GM23338 (cell line): ENCODE measurements at regions not wholly inside any gene's neighbourhood (a gene's known extent, or its start where the extent isn't known, plus 50 kb on each side); places are given as distances from the start of the nearest gene placed in this dataset.

Experiments used
- EZH2 ChIP-seq: fragments of 200-600 bp; sonication (generic); IDR thresholded peaks from one replicate; pipeline ENCODE4 v1.8.0; 2017; ENCODE audit warnings: antibody characterized with exemption, mild to moderate bottlenecking, low read depth; ENCODE audit not compliant: unreplicated experiment
- POLR2AphosphoS5 ChIP-seq: IDR thresholded peaks from 2 replicates; pipeline ENCODE4 v1.6.1; 2016; ENCODE audit warnings: antibody characterized with exemption, low read depth
- ZNF114 ChIP-seq: fragments of 250-450 bp; sonication (Bioruptor Pico); IDR thresholded peaks from 2 replicates; pipeline ENCODE4 v1.5.0; 2020; ENCODE audit warnings: mild to moderate bottlenecking, moderate library complexity
- TF ChIP-seq, protein P1 (sequence below), 2 experiments: fragments of 200-600 bp in 1 of 2; sonication (generic) in 1 of 2; conservative IDR thresholded peaks; 2 replicates each; pipeline versions ENCODE4 v1.5.1 to v1.6.1; 2016 to 2017; ENCODE audit warnings: antibody characterized with exemption in 2 of 2, low read depth in 2 of 2, mild to moderate bottlenecking in 2 of 2, moderate library complexity in 1 of 2

DNA sequence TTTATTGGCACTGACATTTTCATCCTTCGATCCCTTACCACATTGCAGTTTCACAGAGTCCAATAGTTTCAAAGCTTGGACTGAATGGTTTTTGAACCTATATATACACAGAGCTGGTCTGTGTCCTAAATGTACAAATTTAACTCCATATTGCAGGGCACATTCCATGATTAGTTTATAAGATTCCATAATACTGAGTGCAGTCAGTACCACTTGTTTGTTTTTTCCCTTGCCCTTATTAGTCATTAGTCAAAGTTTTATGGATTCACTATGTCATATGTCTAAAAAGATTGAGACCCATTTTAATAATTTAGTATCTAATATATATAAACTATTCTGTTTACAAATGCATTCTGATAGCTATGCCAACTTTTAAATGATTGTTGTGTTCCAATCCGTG, 654.8 kb upstream of the MEF2C start:
- TF ChIP-seq EZH2 (no peak), POLR2AphosphoS5 (no peak), ZNF114 (CRISPR knock-in tag) (no peak)
- TF ChIP-seq, protein P1, sequence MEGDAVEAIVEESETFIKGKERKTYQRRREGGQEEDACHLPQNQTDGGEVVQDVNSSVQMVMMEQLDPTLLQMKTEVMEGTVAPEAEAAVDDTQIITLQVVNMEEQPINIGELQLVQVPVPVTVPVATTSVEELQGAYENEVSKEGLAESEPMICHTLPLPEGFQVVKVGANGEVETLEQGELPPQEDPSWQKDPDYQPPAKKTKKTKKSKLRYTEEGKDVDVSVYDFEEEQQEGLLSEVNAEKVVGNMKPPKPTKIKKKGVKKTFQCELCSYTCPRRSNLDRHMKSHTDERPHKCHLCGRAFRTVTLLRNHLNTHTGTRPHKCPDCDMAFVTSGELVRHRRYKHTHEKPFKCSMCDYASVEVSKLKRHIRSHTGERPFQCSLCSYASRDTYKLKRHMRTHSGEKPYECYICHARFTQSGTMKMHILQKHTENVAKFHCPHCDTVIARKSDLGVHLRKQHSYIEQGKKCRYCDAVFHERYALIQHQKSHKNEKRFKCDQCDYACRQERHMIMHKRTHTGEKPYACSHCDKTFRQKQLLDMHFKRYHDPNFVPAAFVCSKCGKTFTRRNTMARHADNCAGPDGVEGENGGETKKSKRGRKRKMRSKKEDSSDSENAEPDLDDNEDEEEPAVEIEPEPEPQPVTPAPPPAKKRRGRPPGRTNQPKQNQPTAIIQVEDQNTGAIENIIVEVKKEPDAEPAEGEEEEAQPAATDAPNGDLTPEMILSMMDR (conservative IDR thresholded peaks at IDR 0.05; ENCODE audit: low read depth in 2 of 2), result no peak
